DMS 273 (cell line): ENCODE measurements at regions not wholly inside any gene's neighbourhood (a gene's known extent, or its start where the extent isn't known, plus 50 kb on each side); places are given as distances from the start of the nearest gene placed in this dataset.
A peak's percentile ranks its signal among the peaks of the same experiment; 100 is the strongest.
"Not testable (repeated sequence)": the region's sequence is repeated elsewhere in the genome, so short reads cannot be mapped to it uniquely, and the experiment has no call there.

Experiments used
- DNase-seq: peaks from one replicate; lab custom pipeline; 2025; ENCODE audit not compliant: unreplicated experiment; lab: John Stamatoyannopoulos, UW

- no peak for DNase-seq
Measured at GRCh38 chr5:6321078-6321477, 57.3 kb downstream of the MED10 start.

GRCh38 chr5:6319116-6319515 is 59.2 kb downstream of the MED10 start:
- DNase-seq: no peak

- DNase-seq: no peak
Measured at GRCh38 chr5:6317116-6317798, 61.1 kb downstream of the MED10 start.

GRCh38 chr5:6315580-6315979 is 62.8 kb downstream of the MED10 start:
- no peak for DNase-seq

GRCh38 chr5:6311568-6312501 is 66.5 kb downstream of the MED10 start:
- DNase-seq: no peak

- no peak for DNase-seq
Measured at GRCh38 chr5:6309949-6310348, 68.4 kb downstream of the MED10 start.

GRCh38 chr5:6308683-6309082 is 69.7 kb downstream of the MED10 start:
- no peak for DNase-seq

- no peak for DNase-seq
Measured at GRCh38 chr5:6307304-6307703, 71.0 kb downstream of the MED10 start.

GRCh38 chr5:6305853-6306252 is 72.5 kb downstream of the MED10 start:
- no peak for DNase-seq

GRCh38 chr5:6302684-6303083 is 75.7 kb downstream of the MED10 start:
- DNase-seq: no peak

GRCh38 chr5:6302075-6302474 is 76.3 kb downstream of the MED10 start:
- no peak for DNase-seq

- no peak for DNase-seq
Measured at GRCh38 chr5:6296524-6296923, 81.8 kb downstream of the MED10 start.

- peak; percentile 65 for DNase-seq
Measured at GRCh38 chr5:6291961-6292360, 86.4 kb downstream of the MED10 start.

GRCh38 chr5:6289239-6289638 is 89.1 kb downstream of the MED10 start:
- DNase-seq: no peak

GRCh38 chr5:6287176-6287575 is 91.2 kb downstream of the MED10 start:
- DNase-seq: no peak

GRCh38 chr5:6286404-6286803 is 91.9 kb downstream of the MED10 start:
- no peak for DNase-seq

GRCh38 chr5:6284491-6284890 is 93.9 kb downstream of the MED10 start:
- DNase-seq: not testable (repeated sequence)

GRCh38 chr5:6282352-6282751 is 96.0 kb downstream of the MED10 start:
- no peak for DNase-seq

GRCh38 chr5:6281818-6282217 is 96.5 kb downstream of the MED10 start:
- DNase-seq: no peak

- no peak for DNase-seq
Measured at GRCh38 chr5:6280425-6281100, 97.8 kb downstream of the MED10 start.

- no peak for DNase-seq
Measured at GRCh38 chr5:6279607-6280006, 98.7 kb downstream of the MED10 start.
